ENCODE measurements at regions not wholly inside any gene's neighbourhood (a gene's known extent, or its start where the extent isn't known, plus 50 kb on each side); places are given as distances from the start of the nearest gene placed in this dataset.

GRCh38 chr1:29475326-29475725, 239.0 kb downstream of the PTPRU start:
- TF ChIP-seq TAF1 (IDR thresholded peaks at IDR 0.05; ENCODE audit: borderline replicate concordance, low read depth, low read length) = no peak
- TF ChIP-seq POLR2AphosphoS5 (IDR thresholded peaks at IDR 0.05; ENCODE audit: low read depth, low read length) = no peak
